HCT116 (cell line): ENCODE measurements at regions not wholly inside any gene's neighbourhood (a gene's known extent, or its start where the extent isn't known, plus 50 kb on each side); places are given as distances from the start of the nearest gene placed in this dataset.

Source experiments
- CEBPB ChIP-seq: IDR thresholded peaks from 2 replicates; pipeline ENCODE4 v1.6.1; 2012; ENCODE audit warnings: low read depth
- CTCF ChIP-seq, 3 experiments: fragments of 200-600 bp in 1 of 3; sonication (generic) in 1 of 3; IDR thresholded peaks in 2 of 3; conservative IDR thresholded peaks in 1 of 3; 2 replicates each; pipeline ENCODE4 v1.5.1; 2012 to 2017; ENCODE audit warnings: low read depth in 2 of 3, low read length in 2 of 3, antibody characterized with exemption in 1 of 3, borderline replicate concordance in 1 of 3, control low read depth in 1 of 3, mild to moderate bottlenecking in 1 of 3, mixed read lengths in 1 of 3, mixed run types in 1 of 3, moderate library complexity in 1 of 3; ENCODE audit not compliant: insufficient read depth in 1 of 3
- EZH2 ChIP-seq: fragments of 200-600 bp; sonication (generic); IDR thresholded peaks from 2 replicates; pipeline ENCODE4 v1.6.1; 2017; ENCODE audit warnings: antibody characterized with exemption, mixed run types
- EZH2phosphoT487 ChIP-seq: fragments of 200-600 bp; IDR thresholded peaks from 2 replicates; pipeline ENCODE4 v1.6.1; 2018; ENCODE audit warnings: antibody characterized with exemption, borderline replicate concordance
- MAX ChIP-seq: IDR thresholded peaks from 2 replicates; pipeline ENCODE4 v1.6.1; 2012
- POLR2A ChIP-seq: IDR thresholded peaks from 2 replicates; pipeline ENCODE4 v1.7.0; 2011; ENCODE audit warnings: borderline replicate concordance; ENCODE audit not compliant: insufficient read depth, insufficient read length; ENCODE audit errors: extremely low read depth
- POLR2AphosphoS5 ChIP-seq: IDR thresholded peaks from 2 replicates; pipeline ENCODE4 v1.6.1; 2011; ENCODE audit warnings: mild to moderate bottlenecking, low read depth, low read length, moderate library complexity
- RAD21 ChIP-seq: IDR thresholded peaks from 2 replicates; pipeline ENCODE4 v1.6.1; 2012; ENCODE audit warnings: low read depth, mild to moderate bottlenecking
- SIN3A ChIP-seq: IDR thresholded peaks from 2 replicates; pipeline ENCODE4 v1.6.1; 2012; ENCODE audit warnings: low read depth

GRCh38 chr18:40035966-40036365, 1919.1 kb upstream of the PIK3C3 start:
- no peak for TF ChIP-seq SIN3A
- TF ChIP-seq EZH2phosphoT487 = no peak
- TF ChIP-seq RAD21 = no peak
- TF ChIP-seq CTCF (IDR thresholded peaks at IDR 0.05 in 2 of 3, conservative IDR thresholded peaks at IDR 0.05 in 1 of 3; ENCODE audit: borderline replicate concordance in 1 of 3, insufficient read depth in 1 of 3, low read depth in 2 of 3, low read length in 2 of 3) = no peak
- no peak for TF ChIP-seq POLR2AphosphoS5
- no peak for TF ChIP-seq CEBPB
- no peak for TF ChIP-seq POLR2A
- no peak for TF ChIP-seq EZH2
- no peak for TF ChIP-seq MAX
